ENCODE measurements at regions not wholly inside any gene's neighbourhood (a gene's known extent, or its start where the extent isn't known, plus 50 kb on each side); places are given as distances from the start of the nearest gene placed in this dataset.

DNA sequence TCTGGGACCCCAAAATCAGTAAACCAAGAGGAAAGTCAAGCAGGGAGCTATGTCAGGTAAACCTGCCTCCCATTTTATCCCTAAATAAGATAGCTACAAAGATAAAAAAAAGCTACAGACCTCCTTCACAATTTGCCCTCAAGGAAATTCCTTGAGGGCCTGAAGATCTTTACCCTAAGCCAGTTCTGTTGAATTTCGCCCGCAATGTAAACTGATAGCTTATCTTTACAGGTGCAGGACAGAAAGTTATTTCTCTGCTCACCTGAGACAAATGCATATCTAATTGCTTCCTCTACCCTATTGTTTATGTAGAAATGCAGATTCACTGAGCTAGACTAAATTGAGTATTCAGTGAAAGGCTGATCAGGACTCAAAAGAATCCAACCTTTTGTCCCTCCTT is 153.4 kb upstream of the CHRM3 start:
- TF ChIP-seq, protein P1, sequence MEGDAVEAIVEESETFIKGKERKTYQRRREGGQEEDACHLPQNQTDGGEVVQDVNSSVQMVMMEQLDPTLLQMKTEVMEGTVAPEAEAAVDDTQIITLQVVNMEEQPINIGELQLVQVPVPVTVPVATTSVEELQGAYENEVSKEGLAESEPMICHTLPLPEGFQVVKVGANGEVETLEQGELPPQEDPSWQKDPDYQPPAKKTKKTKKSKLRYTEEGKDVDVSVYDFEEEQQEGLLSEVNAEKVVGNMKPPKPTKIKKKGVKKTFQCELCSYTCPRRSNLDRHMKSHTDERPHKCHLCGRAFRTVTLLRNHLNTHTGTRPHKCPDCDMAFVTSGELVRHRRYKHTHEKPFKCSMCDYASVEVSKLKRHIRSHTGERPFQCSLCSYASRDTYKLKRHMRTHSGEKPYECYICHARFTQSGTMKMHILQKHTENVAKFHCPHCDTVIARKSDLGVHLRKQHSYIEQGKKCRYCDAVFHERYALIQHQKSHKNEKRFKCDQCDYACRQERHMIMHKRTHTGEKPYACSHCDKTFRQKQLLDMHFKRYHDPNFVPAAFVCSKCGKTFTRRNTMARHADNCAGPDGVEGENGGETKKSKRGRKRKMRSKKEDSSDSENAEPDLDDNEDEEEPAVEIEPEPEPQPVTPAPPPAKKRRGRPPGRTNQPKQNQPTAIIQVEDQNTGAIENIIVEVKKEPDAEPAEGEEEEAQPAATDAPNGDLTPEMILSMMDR (IDR thresholded peaks at IDR 0.05) = no peak
- TF ChIP-seq POLR2A (IDR thresholded peaks at IDR 0.05) = no peak
- no peak for TF ChIP-seq EP300 (IDR thresholded peaks at IDR 0.05)

Data from upper lobe of left lung (tissue), 4 donors.